ENCODE measurements at regions not wholly inside any gene's neighbourhood (a gene's known extent, or its start where the extent isn't known, plus 50 kb on each side); places are given as distances from the start of the nearest gene placed in this dataset.

DNA sequence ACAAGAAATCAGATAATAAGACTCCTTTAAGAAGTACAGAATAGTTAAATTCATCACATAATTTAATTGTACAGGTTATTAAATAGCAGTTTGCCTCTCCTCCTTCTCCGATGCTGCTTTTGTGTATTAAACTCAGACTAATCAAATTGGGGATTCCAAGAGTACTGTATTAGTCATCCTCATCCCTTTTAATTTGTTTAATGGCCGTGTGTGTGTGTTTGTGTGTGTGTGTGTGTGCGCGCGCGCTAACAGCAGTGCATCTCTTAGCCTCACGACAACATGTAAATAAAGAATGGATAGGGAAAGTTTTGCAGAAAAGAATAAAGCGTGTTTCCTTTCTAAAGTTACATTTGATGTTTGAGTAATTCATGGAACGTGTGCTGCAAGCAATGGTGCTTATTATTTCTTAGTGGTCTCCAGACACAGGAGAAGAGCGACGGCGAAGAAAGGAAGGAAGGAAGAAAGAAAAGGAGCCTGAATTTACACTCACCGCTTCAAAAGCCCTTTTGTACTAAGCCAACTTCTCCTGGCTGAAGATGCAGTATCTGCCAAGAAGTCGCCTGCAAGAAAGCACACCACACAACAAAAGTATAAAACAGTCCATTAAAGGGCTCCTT lies 220.3 kb downstream of the ASCL1 start:
- Mint-ChIP-seq H3K36me3 (ENCODE audit: low read depth) (no peaks in the 10 kb centered on the region), H3K27ac (no peak overlapping the region), H3K27me3 (ENCODE audit: low read depth) (no peaks in the 10 kb centered on the region), H3K9me3 (no peaks in the 10 kb centered on the region), H3K4me1 (ENCODE audit: low read depth) (no peaks in the 10 kb centered on the region), H3K4me3 (ENCODE audit: low read depth) (no peak overlapping the region)
- DNase-seq (ENCODE audit: low spot score), result no peak
- intact Hi-C loops (cut with micrococcal nuclease), result no loop called here

DNA sequence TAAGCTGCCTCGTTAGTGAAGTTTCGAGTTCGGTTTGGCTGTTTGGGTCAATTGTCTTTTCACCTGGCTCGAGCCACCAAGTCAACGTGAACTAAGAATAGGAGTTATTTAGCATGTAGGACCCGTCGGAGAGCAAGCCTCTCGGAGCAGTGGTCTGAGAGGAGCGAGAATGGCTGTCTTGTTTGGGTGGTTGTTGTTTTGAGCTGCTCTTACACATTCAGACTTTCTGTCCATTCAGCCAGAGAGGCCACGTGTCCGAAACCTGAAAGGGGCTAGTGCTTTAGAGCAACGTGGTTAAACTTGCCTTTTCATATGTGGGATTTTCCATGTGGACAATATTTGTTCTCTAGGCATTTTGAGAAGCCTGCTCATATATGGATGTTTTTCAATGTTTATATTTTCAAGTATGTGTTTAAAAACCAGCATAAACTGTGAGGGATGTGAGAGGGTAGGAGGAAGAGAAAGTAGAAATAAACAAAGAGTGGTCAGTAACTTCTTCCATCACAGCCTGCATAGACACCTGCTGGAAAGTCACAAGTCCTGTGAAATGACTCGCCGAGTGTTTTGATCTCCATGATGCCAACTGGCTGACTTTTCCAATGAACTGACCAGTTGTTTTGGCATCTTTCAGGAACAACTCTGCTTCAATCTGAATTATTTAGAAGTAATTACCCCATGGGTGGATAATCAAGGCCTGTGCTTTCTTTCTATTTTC lies 221.0 kb downstream of the ASCL1 start:
- H3K4me1 Mint-ChIP-seq (ENCODE audit: low read depth), result no peaks in the 10 kb centered on the region
- H3K27me3 Mint-ChIP-seq (ENCODE audit: low read depth), result no peaks in the 10 kb centered on the region
- no peaks in the 10 kb centered on the region for H3K9me3 Mint-ChIP-seq
- no peaks in the 10 kb centered on the region for H3K36me3 Mint-ChIP-seq (ENCODE audit: low read depth)
- no peak for DNase-seq (ENCODE audit: low spot score)
- H3K27ac Mint-ChIP-seq, result no peak overlapping the region
- no peak overlapping the region for H3K4me3 Mint-ChIP-seq (ENCODE audit: low read depth)
- intact Hi-C loops (cut with micrococcal nuclease), result no loop called here

DNA sequence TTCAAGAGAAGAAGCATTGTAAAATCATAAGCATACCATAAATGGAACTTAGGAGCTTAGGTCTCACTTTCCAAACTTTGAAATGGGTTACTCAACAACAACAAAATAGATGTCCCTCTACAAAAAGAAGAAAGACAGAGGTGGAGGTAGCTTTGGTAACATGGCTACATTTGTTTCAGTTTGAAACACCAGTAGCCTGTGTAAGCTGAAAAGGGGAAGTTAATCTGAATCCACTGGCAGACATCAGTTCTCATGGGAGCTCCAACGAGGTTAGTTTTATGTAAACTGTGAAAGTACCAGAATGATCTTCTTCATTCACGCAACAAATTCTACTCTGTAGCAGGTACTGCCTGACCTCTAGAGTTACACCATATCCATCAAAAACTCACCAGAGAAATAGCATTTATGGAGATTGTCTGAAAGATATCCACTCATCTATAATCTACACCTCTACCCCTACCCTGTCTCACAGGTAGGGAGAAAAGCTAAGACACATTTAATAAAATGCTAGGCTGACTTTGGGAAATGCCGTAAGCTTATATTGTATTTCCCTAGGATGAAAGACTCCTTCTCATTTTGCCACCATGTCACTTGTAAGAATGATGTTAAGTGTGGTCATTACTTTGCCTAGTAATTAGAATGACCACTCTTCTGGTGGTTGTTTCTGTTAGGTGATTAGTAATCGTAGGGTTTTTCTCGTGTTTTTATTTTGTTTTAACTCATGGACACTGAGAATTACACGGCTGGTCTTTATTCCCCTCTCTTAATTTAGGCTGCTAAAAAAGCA lies 224.1 kb downstream of the ASCL1 start:
- DNase-seq (ENCODE audit: low spot score), result no peak
- H3K4me1 Mint-ChIP-seq (ENCODE audit: low read depth), result no peaks in the 10 kb centered on the region
- H3K27ac Mint-ChIP-seq, result no peak overlapping the region
- no peaks in the 10 kb centered on the region for H3K27me3 Mint-ChIP-seq (ENCODE audit: low read depth)
- intact Hi-C loops (cut with micrococcal nuclease), result no loop called here
- H3K9me3 Mint-ChIP-seq, result no peaks in the 10 kb centered on the region
- no peaks in the 10 kb centered on the region for H3K36me3 Mint-ChIP-seq (ENCODE audit: low read depth)
- H3K4me3 Mint-ChIP-seq (ENCODE audit: low read depth), result no peak overlapping the region

DNA sequence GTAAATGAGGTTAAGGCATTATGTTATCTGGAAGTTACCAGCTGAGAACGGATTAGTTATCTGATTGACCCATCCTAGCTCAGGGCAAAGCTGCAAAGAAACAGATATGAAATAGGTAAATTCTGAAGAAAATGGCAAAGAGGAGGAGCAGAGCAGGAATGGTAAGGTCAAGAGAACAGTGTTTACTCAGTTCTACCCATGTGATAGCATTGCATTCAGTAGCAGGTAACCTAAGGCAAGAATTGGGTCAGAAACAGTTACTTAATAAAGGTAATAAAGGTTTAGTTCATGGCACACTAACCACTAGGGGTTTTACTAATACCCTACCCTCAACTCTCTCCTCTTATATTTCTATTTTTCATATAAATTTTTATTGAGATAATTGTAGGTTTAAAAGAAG lies 224.8 kb downstream of the ASCL1 start:
- intact Hi-C loops (cut with micrococcal nuclease), result no loop called here
- no peak overlapping the region for H3K27ac Mint-ChIP-seq
- H3K4me1 Mint-ChIP-seq (ENCODE audit: low read depth), result no peaks in the 10 kb centered on the region
- no peak overlapping the region for H3K4me3 Mint-ChIP-seq (ENCODE audit: low read depth)
- no peak for DNase-seq (ENCODE audit: low spot score)
- H3K9me3 Mint-ChIP-seq, result no peaks in the 10 kb centered on the region
- no peaks in the 10 kb centered on the region for H3K27me3 Mint-ChIP-seq (ENCODE audit: low read depth)
- no peaks in the 10 kb centered on the region for H3K36me3 Mint-ChIP-seq (ENCODE audit: low read depth)

DNA sequence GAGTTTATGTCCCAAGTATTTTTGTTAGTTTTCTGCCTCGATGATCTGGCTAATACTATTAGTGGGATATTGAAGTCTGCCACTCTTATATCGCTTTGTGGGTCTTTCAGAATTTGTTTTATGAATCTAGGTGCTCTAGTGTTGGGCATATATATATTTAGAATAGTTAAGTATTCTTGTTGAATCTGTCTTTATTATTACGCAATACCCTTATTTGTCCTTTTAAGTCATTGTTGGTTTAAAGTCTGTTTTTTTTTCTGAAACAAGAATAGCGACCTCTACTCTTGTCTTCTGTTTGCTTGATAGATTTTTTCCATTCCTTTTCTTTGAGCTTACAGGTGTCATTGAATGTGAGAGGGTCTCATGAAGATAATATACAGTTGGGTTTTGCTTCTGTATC lies 239.0 kb downstream of the ASCL1 start:
- intact Hi-C loops (cut with micrococcal nuclease), result no loop called here
- Mint-ChIP-seq H3K4me3 (ENCODE audit: low read depth) (no peak overlapping the region), H3K27ac (no peak overlapping the region), H3K9me3 (no peaks in the 10 kb centered on the region), H3K4me1 (ENCODE audit: low read depth) (no peaks in the 10 kb centered on the region), H3K27me3 (ENCODE audit: low read depth) (no peaks in the 10 kb centered on the region), H3K36me3 (ENCODE audit: low read depth) (no peaks in the 10 kb centered on the region)
- DNase-seq (ENCODE audit: low spot score), result no peak

DNA sequence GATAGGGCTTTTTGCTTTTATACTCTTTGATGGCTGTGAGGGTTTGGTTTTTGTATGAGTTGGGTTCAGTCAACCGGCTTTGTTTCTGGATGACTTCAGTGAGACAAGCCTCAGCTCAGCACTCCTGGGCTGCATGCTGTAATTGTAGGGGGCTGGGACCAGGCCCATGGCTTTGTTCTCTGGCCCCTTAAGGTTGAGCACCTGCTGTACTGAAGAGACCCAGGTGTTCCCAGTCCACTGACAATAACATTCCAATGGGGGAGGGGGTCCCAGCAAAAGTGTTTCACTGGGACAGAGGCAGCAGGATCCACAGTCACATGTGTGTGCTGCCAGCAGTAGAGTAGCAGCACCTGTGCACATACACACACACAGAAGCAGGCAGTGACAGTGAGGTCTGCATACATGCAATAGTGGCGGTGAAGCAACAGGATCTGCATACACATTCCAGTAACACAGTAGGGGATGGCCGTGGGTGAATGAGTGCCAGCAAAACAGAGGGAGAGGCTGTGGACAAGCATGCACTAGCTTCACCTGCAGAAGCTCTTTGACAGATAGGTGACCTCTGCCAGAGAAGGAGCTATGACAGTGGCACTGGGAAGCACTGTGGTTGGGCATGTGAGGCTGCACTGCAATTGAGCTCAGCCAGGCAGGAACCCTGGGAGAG lies 240.4 kb downstream of the ASCL1 start:
- Mint-ChIP-seq H3K27ac (no peak overlapping the region), H3K27me3 (ENCODE audit: low read depth) (no peaks in the 10 kb centered on the region), H3K4me1 (ENCODE audit: low read depth) (no peaks in the 10 kb centered on the region), H3K4me3 (ENCODE audit: low read depth) (no peak overlapping the region), H3K9me3 (no peaks in the 10 kb centered on the region), H3K36me3 (ENCODE audit: low read depth) (no peaks in the 10 kb centered on the region)
- intact Hi-C loops (cut with micrococcal nuclease), result no loop called here
- DNase-seq (ENCODE audit: low spot score), result no peak

DNA sequence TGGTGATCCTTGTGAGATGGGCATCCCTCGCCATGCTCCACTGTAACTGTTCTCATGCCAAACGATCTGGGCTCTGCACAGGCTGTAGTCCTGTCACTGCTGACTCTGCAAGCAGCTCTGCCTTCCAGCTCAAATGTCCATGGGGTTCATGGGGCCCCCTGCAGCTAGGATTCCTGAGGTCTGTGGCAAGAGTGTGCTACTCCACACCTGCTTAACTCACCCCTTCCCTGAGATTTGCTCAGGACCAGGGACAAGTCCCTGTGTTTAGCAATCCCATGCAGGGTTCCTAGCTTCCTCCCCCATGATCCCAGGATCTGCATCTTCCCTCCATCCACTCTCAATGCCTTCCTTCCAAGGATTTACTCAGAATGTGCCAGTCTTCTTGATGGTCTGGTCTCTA lies 241.0 kb downstream of the ASCL1 start:
- no peak overlapping the region for H3K27ac Mint-ChIP-seq
- H3K9me3 Mint-ChIP-seq, result no peaks in the 10 kb centered on the region
- intact Hi-C loops (cut with micrococcal nuclease), result no loop called here
- no peaks in the 10 kb centered on the region for H3K27me3 Mint-ChIP-seq (ENCODE audit: low read depth)
- no peaks in the 10 kb centered on the region for H3K4me1 Mint-ChIP-seq (ENCODE audit: low read depth)
- no peaks in the 10 kb centered on the region for H3K36me3 Mint-ChIP-seq (ENCODE audit: low read depth)
- no peak overlapping the region for H3K4me3 Mint-ChIP-seq (ENCODE audit: low read depth)
- DNase-seq (ENCODE audit: low spot score), result no peak

DNA sequence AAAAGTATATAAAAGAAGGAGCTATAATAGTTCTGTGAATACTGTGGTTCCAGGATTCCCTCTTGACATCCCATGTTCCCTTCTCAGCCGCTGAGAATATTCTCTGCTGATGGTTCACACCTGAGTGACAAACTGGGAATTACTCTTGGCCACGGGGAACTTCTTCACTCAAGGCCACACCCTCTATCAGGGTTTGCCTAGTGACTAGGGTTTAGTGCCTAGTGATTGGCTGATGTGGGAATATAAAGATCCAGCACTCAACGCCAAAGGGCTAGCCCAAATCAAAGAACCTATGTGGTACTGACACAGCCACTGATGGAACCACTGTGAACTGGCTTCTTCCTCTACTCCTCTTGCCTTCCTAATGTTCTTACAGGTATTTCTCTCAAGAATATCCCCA lies 248.4 kb downstream of the ASCL1 start:
- H3K27me3 Mint-ChIP-seq (ENCODE audit: low read depth), result no peaks in the 10 kb centered on the region
- H3K9me3 Mint-ChIP-seq, result no peaks in the 10 kb centered on the region
- no peaks in the 10 kb centered on the region for H3K36me3 Mint-ChIP-seq (ENCODE audit: low read depth)
- no peak overlapping the region for H3K4me3 Mint-ChIP-seq (ENCODE audit: low read depth)
- intact Hi-C loops (cut with micrococcal nuclease), result no loop called here
- no peak overlapping the region for H3K27ac Mint-ChIP-seq
- H3K4me1 Mint-ChIP-seq (ENCODE audit: low read depth), result no peaks in the 10 kb centered on the region
- no peak for DNase-seq (ENCODE audit: low spot score)

DNA sequence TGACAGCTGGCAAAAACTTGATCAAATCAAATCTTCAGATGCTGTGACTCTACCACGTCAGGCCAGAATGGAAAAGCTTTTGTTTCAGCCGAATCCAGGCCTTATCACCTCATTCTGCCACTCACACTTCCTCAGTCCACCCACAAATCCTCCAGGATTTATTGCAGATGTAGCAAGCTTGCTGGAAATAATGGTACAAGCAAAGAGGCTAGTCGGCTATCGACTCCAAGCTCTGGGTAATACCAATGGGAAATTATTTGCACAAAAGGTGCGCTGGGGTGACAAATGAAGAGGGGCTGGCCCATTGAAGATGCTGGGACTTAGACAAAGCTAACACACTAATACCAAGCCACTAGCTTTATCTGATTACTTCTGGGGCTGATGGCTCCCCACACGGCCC lies 250.5 kb downstream of the ASCL1 start:
- Mint-ChIP-seq H3K4me3 (ENCODE audit: low read depth) (no peak overlapping the region), H3K4me1 (ENCODE audit: low read depth) (no peaks in the 10 kb centered on the region), H3K36me3 (ENCODE audit: low read depth) (no peaks in the 10 kb centered on the region), H3K27ac (no peak overlapping the region), H3K9me3 (no peaks in the 10 kb centered on the region), H3K27me3 (ENCODE audit: low read depth) (no peaks in the 10 kb centered on the region)
- intact Hi-C loops (cut with micrococcal nuclease), result no loop called here
- no peak for DNase-seq (ENCODE audit: low spot score)

DNA sequence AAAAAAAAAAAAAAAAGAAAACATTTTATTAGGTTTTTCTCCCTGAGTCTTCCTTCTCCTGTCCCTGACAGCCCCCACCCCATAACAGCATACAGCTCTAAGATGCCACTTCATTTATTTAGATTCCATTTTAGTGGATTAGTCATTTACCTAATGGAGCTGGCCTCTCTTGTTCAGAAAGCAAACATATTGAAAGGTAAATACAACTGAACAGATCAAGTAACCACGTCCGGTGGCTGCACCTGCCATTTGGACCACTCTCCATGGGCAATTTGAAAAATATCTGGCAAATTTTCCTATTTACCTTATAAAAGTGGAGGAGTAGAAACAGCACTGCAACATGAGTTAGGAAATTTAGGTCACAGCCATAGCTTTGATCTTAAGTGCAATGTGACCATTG lies 254.6 kb downstream of the C12orf42 start:
- Mint-ChIP-seq H3K27me3 (ENCODE audit: low read depth) (no peaks in the 10 kb centered on the region), H3K4me3 (ENCODE audit: low read depth) (no peak overlapping the region), H3K9me3 (no peaks in the 10 kb centered on the region), H3K27ac (no peak overlapping the region), H3K36me3 (ENCODE audit: low read depth) (no peaks in the 10 kb centered on the region), H3K4me1 (ENCODE audit: low read depth) (no peaks in the 10 kb centered on the region)
- intact Hi-C loops (cut with micrococcal nuclease), result no loop called here
- DNase-seq (ENCODE audit: low spot score), result no peak

DNA sequence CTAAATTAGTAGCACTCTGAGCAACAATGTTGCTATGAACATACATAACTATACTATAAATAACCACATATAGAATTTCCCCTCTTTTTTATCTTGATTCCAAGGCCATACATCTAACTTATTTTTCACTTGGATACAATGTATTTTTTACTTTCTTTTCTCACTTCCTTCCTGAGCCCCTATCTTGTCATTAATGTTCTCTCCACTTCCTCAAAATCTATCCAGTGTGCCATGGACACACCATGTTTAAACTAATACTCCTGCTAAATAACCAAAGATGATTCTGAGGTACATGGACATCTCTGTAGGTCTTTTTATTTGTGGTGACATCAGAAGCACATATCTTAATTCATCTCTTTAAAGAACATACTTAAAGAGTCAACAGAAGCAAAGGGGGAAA lies 251.2 kb downstream of the C12orf42 start:
- intact Hi-C loops (cut with micrococcal nuclease), result no loop called here
- H3K4me3 Mint-ChIP-seq (ENCODE audit: low read depth), result no peak overlapping the region
- no peaks in the 10 kb centered on the region for H3K4me1 Mint-ChIP-seq (ENCODE audit: low read depth)

DNA sequence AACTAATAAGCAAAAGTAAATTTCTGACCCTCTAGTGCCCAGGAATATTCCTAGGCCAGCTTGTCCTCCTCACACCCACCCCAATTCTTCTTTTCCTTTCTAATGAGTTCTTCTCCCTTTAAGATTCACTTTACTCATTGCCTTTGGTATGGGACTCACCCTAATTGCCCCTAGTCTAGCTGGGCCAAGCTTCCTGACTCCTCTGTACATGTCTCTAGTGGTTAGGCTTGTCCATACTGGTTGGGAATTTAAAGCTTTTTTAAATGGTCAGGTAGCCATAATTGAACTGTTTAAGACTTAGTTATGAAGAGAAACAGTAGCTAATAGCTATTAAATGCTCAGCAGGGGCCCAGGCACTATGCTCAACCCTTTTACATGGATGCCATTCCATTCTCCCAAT lies 248.2 kb downstream of the C12orf42 start:
- Mint-ChIP-seq H3K27me3 (ENCODE audit: low read depth) (no peaks in the 10 kb centered on the region), H3K4me1 (ENCODE audit: low read depth) (no peaks in the 10 kb centered on the region), H3K9me3 (no peaks in the 10 kb centered on the region), H3K27ac (no peak overlapping the region), H3K4me3 (ENCODE audit: low read depth) (no peak overlapping the region), H3K36me3 (ENCODE audit: low read depth) (no peaks in the 10 kb centered on the region)
- no peak for DNase-seq (ENCODE audit: low spot score)
- intact Hi-C loops (cut with micrococcal nuclease), result no loop called here

More for the DNA sequence above, 251.2 kb downstream of the C12orf42 start:
- no peaks in the 10 kb centered on the region for H3K36me3 Mint-ChIP-seq (ENCODE audit: low read depth)
- H3K9me3 Mint-ChIP-seq, result no peaks in the 10 kb centered on the region
- no peak for DNase-seq (ENCODE audit: low spot score)
- H3K27me3 Mint-ChIP-seq (ENCODE audit: low read depth), result no peaks in the 10 kb centered on the region
- H3K27ac Mint-ChIP-seq, result no peak overlapping the region

DNA sequence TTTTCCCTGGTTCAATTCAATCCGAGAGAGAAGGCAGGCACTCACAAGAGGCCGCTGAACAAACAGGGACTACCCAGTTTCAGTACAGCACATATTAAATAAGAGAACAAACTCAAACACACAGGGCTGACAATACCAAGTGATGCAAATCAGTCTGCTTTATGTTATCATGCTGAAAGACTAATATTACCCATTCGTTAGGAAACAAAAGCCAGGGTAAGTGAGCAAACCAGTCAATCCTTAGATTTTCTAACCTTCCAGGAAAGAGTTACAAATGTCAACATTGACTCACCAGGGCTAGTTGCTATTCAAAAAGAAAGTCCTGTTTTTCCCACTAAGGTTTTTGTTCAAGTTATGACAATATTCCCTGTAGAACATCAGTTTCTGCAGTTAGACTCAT lies 246.2 kb downstream of the C12orf42 start:
- Mint-ChIP-seq H3K27ac (no peak overlapping the region), H3K4me3 (ENCODE audit: low read depth) (no peak overlapping the region), H3K9me3 (no peaks in the 10 kb centered on the region), H3K4me1 (ENCODE audit: low read depth) (no peaks in the 10 kb centered on the region), H3K27me3 (ENCODE audit: low read depth) (no peaks in the 10 kb centered on the region), H3K36me3 (ENCODE audit: low read depth) (no peaks in the 10 kb centered on the region)
- DNase-seq (ENCODE audit: low spot score), result no peak
- intact Hi-C loops (cut with micrococcal nuclease), result no loop called here

Measured in activated T-helper 2 cell treated with anti-CD3 and anti-CD28 coated beads, Interferon-gamma antibody, Interleukin-2, Interleukin-4, amounts not matched to agents 10 μg/mL and 5 μg/mL and 100 μg/mL, durations not matched to agents 14 hours and 24 hours and 36 hours (primary cell).